ENCODE measurements at regions not wholly inside any gene's neighbourhood (a gene's known extent, or its start where the extent isn't known, plus 50 kb on each side); places are given as distances from the start of the nearest gene placed in this dataset.

DNA sequence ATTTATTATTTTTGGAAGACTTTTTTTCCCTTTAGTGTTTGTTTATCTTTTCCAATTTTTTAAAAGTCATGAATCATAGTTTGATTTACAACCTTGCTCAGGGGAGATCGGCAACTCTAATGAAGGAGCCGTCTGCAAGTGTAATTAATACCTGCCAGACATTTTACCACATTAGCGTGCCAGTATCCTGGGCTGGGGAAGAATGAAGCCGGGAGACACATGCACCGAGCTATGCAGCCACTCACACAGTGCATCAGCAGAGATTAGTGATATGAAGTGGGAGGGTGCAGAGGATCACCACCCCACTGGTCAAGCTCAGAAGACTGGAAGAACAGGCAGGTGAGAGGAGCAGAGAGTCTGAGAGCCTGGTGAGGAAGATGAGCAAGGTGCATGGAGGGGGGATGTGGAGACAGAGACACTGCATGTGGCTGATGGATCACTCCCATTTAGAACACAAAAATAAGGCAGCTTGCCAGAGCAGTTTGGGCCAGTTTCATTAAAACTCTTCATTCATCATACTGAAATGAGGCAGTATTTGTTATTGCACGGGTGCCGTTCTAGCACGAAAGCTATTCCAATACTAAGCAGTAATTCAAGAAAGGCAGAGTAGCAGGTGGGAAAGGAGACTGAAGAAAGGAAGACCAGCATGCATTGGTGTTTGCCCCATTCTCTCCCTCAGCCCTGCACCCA, 821.6 kb downstream of the TUSC7 start:
- TF ChIP-seq, protein P1, sequence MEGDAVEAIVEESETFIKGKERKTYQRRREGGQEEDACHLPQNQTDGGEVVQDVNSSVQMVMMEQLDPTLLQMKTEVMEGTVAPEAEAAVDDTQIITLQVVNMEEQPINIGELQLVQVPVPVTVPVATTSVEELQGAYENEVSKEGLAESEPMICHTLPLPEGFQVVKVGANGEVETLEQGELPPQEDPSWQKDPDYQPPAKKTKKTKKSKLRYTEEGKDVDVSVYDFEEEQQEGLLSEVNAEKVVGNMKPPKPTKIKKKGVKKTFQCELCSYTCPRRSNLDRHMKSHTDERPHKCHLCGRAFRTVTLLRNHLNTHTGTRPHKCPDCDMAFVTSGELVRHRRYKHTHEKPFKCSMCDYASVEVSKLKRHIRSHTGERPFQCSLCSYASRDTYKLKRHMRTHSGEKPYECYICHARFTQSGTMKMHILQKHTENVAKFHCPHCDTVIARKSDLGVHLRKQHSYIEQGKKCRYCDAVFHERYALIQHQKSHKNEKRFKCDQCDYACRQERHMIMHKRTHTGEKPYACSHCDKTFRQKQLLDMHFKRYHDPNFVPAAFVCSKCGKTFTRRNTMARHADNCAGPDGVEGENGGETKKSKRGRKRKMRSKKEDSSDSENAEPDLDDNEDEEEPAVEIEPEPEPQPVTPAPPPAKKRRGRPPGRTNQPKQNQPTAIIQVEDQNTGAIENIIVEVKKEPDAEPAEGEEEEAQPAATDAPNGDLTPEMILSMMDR (IDR thresholded peaks at IDR 0.05; ENCODE audit: borderline replicate concordance, extremely low read depth, insufficient read depth): no peak
- Histone ChIP-seq H3K27ac (ENCODE audit: low read depth in 2 of 2, low read length in 2 of 2) (no peak overlapping the region), H3K4me3 (ENCODE audit: low read length in 3 of 3) (no peak overlapping the region), H3K9ac (ENCODE audit: low read length in 3 of 3) (no peak overlapping the region), H3K9me3 (ENCODE audit: control insufficient read depth in 2 of 3, insufficient read depth in 1 of 3, low read length in 3 of 3) (no peaks in the 10 kb centered on the region), H3K27me3 (ENCODE audit: control insufficient read depth, insufficient read depth, low read length) (no peaks in the 10 kb centered on the region), H3K36me3 (ENCODE audit: control insufficient read depth in 2 of 3, insufficient read depth in 3 of 3, low read length in 3 of 3) (no peaks in the 10 kb centered on the region), H3K4me1 (ENCODE audit: control insufficient read depth in 2 of 3, insufficient read depth in 2 of 3, low read depth in 1 of 3, low read length in 3 of 3) (no peaks in the 10 kb centered on the region)
- intact Hi-C loops (cut with DNase I): no loop called here
- DNase-seq (peak in 4 of 5 donors; percentile 22 to 49 (median 39)), FAIRE-seq (no peak)

DNA sequence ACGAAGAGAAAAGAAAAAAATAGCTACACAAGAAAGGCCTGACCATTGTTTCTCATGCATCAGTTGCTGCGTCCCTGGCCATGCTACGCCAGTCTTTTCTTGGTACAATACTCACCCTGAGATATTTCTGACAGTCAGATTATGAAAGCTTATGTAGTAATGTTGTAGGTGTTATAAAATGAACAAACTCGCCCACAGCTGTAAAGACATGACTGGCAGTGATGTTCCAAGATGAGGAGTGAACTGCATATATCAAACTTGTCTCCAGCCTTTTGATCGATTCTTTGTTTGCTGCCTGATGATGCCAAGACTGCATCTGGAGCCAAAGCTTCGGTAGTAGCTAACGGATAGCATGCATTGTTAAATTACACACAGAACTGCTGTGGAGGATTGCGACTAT, 822.7 kb downstream of the TUSC7 start:
- TF ChIP-seq, protein P1 (IDR thresholded peaks at IDR 0.05; ENCODE audit: borderline replicate concordance, extremely low read depth, insufficient read depth): no peak
- no peaks in the 10 kb centered on the region for H3K36me3 ChIP-seq (ENCODE audit: control insufficient read depth in 2 of 3, insufficient read depth in 3 of 3, low read length in 3 of 3)
- no peaks in the 10 kb centered on the region for H3K4me1 ChIP-seq (ENCODE audit: control insufficient read depth in 2 of 3, insufficient read depth in 2 of 3, low read depth in 1 of 3, low read length in 3 of 3)
- H3K27ac ChIP-seq (ENCODE audit: low read depth in 2 of 2, low read length in 2 of 2): no peak overlapping the region
- no peaks in the 10 kb centered on the region for H3K9me3 ChIP-seq (ENCODE audit: control insufficient read depth in 2 of 3, insufficient read depth in 1 of 3, low read length in 3 of 3)
- intact Hi-C loops (cut with DNase I): no loop called here
- no peak overlapping the region for H3K4me3 ChIP-seq (ENCODE audit: low read length in 3 of 3)
- DNase-seq: no peak
- no peaks in the 10 kb centered on the region for H3K27me3 ChIP-seq (ENCODE audit: control insufficient read depth, insufficient read depth, low read length)
- H3K9ac ChIP-seq (ENCODE audit: low read length in 3 of 3): no peak overlapping the region
- FAIRE-seq: no peak

DNA sequence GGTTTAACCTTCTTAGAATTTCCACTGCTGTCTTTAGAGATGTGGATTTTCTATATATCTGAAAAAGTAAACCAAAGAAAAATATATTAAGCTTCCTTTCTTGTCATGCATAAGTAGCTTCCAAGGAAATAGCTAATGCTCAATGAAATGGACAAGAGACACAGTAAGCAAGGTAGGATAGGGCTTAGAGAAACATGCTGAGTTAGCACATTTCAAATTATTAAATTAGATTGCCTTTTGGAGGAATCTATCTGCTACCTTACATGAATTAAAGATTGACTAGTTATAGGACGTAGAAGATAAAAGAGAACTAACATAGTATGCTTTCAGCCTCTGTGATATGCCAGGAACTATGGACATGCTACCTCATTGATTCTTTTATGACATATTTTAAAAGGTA, 824.6 kb downstream of the TUSC7 start:
- Histone ChIP-seq H3K4me1 (ENCODE audit: control insufficient read depth in 2 of 3, insufficient read depth in 2 of 3, low read depth in 1 of 3, low read length in 3 of 3) (no peaks in the 10 kb centered on the region), H3K9me3 (ENCODE audit: control insufficient read depth in 2 of 3, insufficient read depth in 1 of 3, low read length in 3 of 3) (no peaks in the 10 kb centered on the region), H3K9ac (ENCODE audit: low read length in 3 of 3) (no peak overlapping the region), H3K36me3 (ENCODE audit: control insufficient read depth in 2 of 3, insufficient read depth in 3 of 3, low read length in 3 of 3) (no peaks in the 10 kb centered on the region), H3K27ac (ENCODE audit: low read depth in 2 of 2, low read length in 2 of 2) (no peak overlapping the region), H3K27me3 (ENCODE audit: control insufficient read depth, insufficient read depth, low read length) (no peaks in the 10 kb centered on the region), H3K4me3 (ENCODE audit: low read length in 3 of 3) (no peak overlapping the region)
- TF ChIP-seq, protein P1 (IDR thresholded peaks at IDR 0.05; ENCODE audit: borderline replicate concordance, extremely low read depth, insufficient read depth): no peak
- intact Hi-C loops (cut with DNase I): no loop called here
- FAIRE-seq: no peak
- no peak for DNase-seq

DNA sequence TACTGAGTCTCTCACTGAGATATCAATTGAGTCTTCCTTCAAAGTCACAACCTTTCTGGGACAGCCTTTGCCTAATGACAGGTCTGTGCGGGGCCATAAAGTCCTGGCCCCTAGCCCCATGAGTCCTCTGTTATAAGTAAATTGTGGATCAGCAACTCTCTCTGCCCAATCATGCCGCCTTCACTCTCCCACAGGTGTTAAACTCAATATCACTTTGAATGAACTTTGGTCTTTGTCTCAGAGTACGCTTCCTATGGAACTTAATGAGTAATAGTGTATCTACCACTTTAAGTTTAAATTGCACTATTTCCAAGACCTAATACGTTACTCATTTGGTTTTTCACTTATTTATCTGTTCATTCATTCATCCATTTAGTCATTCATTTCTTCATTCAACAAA, 826.4 kb downstream of the TUSC7 start:
- Histone ChIP-seq H3K36me3 (ENCODE audit: control insufficient read depth in 2 of 3, insufficient read depth in 3 of 3, low read length in 3 of 3) (no peaks in the 10 kb centered on the region), H3K9ac (ENCODE audit: low read length in 3 of 3) (no peak overlapping the region), H3K4me3 (ENCODE audit: low read length in 3 of 3) (no peak overlapping the region), H3K9me3 (ENCODE audit: control insufficient read depth in 2 of 3, insufficient read depth in 1 of 3, low read length in 3 of 3) (no peaks in the 10 kb centered on the region), H3K27ac (ENCODE audit: low read depth in 2 of 2, low read length in 2 of 2) (no peak overlapping the region), H3K4me1 (ENCODE audit: control insufficient read depth in 2 of 3, insufficient read depth in 2 of 3, low read depth in 1 of 3, low read length in 3 of 3) (no peaks in the 10 kb centered on the region), H3K27me3 (ENCODE audit: control insufficient read depth, insufficient read depth, low read length) (no peaks in the 10 kb centered on the region)
- no peak for FAIRE-seq
- TF ChIP-seq, protein P1 (IDR thresholded peaks at IDR 0.05; ENCODE audit: borderline replicate concordance, extremely low read depth, insufficient read depth): no peak
- intact Hi-C loops (cut with DNase I): no loop called here
- DNase-seq: no peak

Measured in kidney (tissue), 13 donors.